CD4-positive, alpha-beta T cell (primary cell): ENCODE measurements at regions not wholly inside any gene's neighbourhood (a gene's known extent, or its start where the extent isn't known, plus 50 kb on each side); places are given as distances from the start of the nearest gene placed in this dataset.

Experiments used
- ATAC-seq: fragments of 200-7000 bp; cut with Tn5 transposase; one replicate; pipeline ENCODE4 v1.10.0; 2022; ENCODE audit warnings: mild to moderate bottlenecking; ENCODE audit not compliant: poor library complexity
- CTCF ChIA-PET: fragments of 350-600 bp; sonication (Branson Sonifier 250); formaldehyde crosslinking; loops from one replicate; lab custom pipeline; 2021; ENCODE audit warnings: antibody characterized with exemption, inconsistent platforms; lab: Charles Lee
- POLR2A ChIA-PET: fragments of 350-600 bp; sonication (Branson Sonifier 250); formaldehyde crosslinking; loops from one replicate; lab custom pipeline; 2021; ENCODE audit warnings: antibody characterized with exemption, inconsistent platforms; lab: Charles Lee
- DNase-seq, 14 experiments: peaks; one replicate each; pipeline ENCODE4 v3.0.0-alpha.2; 2013 to 2020; ENCODE audit warnings: mixed read lengths in 2 of 14
- H3K27ac ChIP-seq, 2 donors: one replicate each; pipeline versions ENCODE4 v1.5.1 to v1.7.0; 2013; ENCODE audit warnings: low read length in 2 of 2, low read depth in 1 of 2, mild to moderate bottlenecking in 1 of 2
- H3K27me3 ChIP-seq, 2 experiments: 1 replicate in 1 of 2; 2 replicates in 1 of 2; pipeline versions ENCODE4 v1.6.1 to v1.7.0; 2013; ENCODE audit warnings: low read length in 2 of 2, control low read depth in 1 of 2, mild to moderate bottlenecking in 1 of 2, moderate library complexity in 1 of 2; ENCODE audit not compliant: insufficient read depth in 2 of 2, control insufficient read depth in 1 of 2
- H3K36me3 ChIP-seq: one replicate; pipeline ENCODE4 v1.6.1; 2013; ENCODE audit warnings: low read length, control low read depth; ENCODE audit not compliant: insufficient read depth
- H3K4me1 ChIP-seq: one replicate; pipeline ENCODE4 v1.6.1; 2013; ENCODE audit warnings: low read length, control low read depth; ENCODE audit not compliant: insufficient read depth
- H3K4me3 ChIP-seq: one replicate; pipeline ENCODE4 v1.5.1; 2013; ENCODE audit warnings: mild to moderate bottlenecking, low read length, moderate library complexity
- H3K9me3 ChIP-seq, 2 experiments: 1 replicate in 1 of 2; 2 replicates in 1 of 2; pipeline versions ENCODE4 v1.6.1 to v1.7.0; 2013; ENCODE audit warnings: low read length in 2 of 2, mild to moderate bottlenecking in 2 of 2, control low read depth in 1 of 2, moderate library complexity in 1 of 2; ENCODE audit not compliant: control insufficient read depth in 1 of 2, insufficient read depth in 1 of 2
- H3K27ac Mint-ChIP-seq: one replicate; pipeline ENCODE4 v1.8.0; 2020; ENCODE audit warnings: mixed read lengths
- H3K27me3 Mint-ChIP-seq: one replicate; pipeline ENCODE4 v1.8.0; 2021; ENCODE audit warnings: mixed read lengths
- H3K36me3 Mint-ChIP-seq: one replicate; pipeline ENCODE4 v1.8.0; 2021; ENCODE audit warnings: low read depth, mixed read lengths
- H3K4me1 Mint-ChIP-seq: one replicate; pipeline ENCODE4 v1.8.0; 2021; ENCODE audit warnings: low read depth, mixed read lengths
- H3K4me3 Mint-ChIP-seq: one replicate; pipeline ENCODE4 v1.8.0; 2020; ENCODE audit warnings: mild to moderate bottlenecking, mixed read lengths
- H3K9me3 Mint-ChIP-seq: one replicate; pipeline ENCODE4 v1.8.0; 2020; ENCODE audit warnings: mixed read lengths
- CTCF ChIP-seq: fragments of 200-600 bp; IDR thresholded peaks from one replicate; pipeline ENCODE4 v1.8.0; 2022; ENCODE audit warnings: antibody characterized with exemption, mild to moderate bottlenecking
- intact Hi-C, 2 experiments: fragments of 100-400 bp; cut with DNase I in 1 of 2; cut with micrococcal nuclease in 1 of 2; formaldehyde crosslinking; loops; one replicate each; pipeline versions ENCODE4 v1.15.1 to v1.9.0; 2023 to 2025; cut with DNase I, micrococcal nuclease

- no peak overlapping the region for H3K27ac Mint-ChIP-seq
- no peak overlapping the region for H3K4me3 Mint-ChIP-seq
- no peaks in the 10 kb centered on the region for H3K9me3 ChIP-seq
- H3K36me3 Mint-ChIP-seq = no peaks in the 10 kb centered on the region
- no peaks in the 10 kb centered on the region for H3K27me3 ChIP-seq
- H3K27ac ChIP-seq = no peak overlapping the region
- no peak for TF ChIP-seq CTCF
- no peaks in the 10 kb centered on the region for H3K27me3 Mint-ChIP-seq
- CTCF ChIA-PET = interaction anchor here (1.2 kb wide), 1 partner anchor 10 kb away, joined by 3 read pairs; no protein-coding TSS in a partner anchor
- H3K9me3 Mint-ChIP-seq = peaks cover 5% of the 10 kb centered on the region
- intact Hi-C loops = no loop called here
- DNase-seq (no peak), ATAC-seq (no peak)
- no peak overlapping the region for H3K4me3 ChIP-seq
- POLR2A ChIA-PET = no interaction called here
- H3K4me1 Mint-ChIP-seq = no peaks in the 10 kb centered on the region
- H3K4me1 ChIP-seq = no peaks in the 10 kb centered on the region
- H3K36me3 ChIP-seq = no peaks in the 10 kb centered on the region
These were observed 210.7 kb upstream of the TMPRSS15 start for GRCh38 chr21:18614303-18614702.

- H3K9me3 ChIP-seq = no peaks in the 10 kb centered on the region
- Mint-ChIP-seq H3K36me3 (no peaks in the 10 kb centered on the region), H3K4me1 (no peaks in the 10 kb centered on the region), H3K9me3 (peaks cover 7% of the 10 kb centered on the region), H3K27ac (no peak overlapping the region), H3K27me3 (no peaks in the 10 kb centered on the region), H3K4me3 (no peak overlapping the region)
- no peaks in the 10 kb centered on the region for H3K27me3 ChIP-seq
- H3K4me1 ChIP-seq = no peaks in the 10 kb centered on the region
- intact Hi-C loops = no loop called here
- no peak overlapping the region for H3K4me3 ChIP-seq
- no peak for TF ChIP-seq CTCF
- H3K27ac ChIP-seq = no peak overlapping the region
- CTCF ChIA-PET = no interaction called here
- ATAC-seq (no peak), DNase-seq (no peak)
- POLR2A ChIA-PET = no interaction called here
- H3K36me3 ChIP-seq = no peaks in the 10 kb centered on the region
These were observed 213.7 kb upstream of the TMPRSS15 start for GRCh38 chr21:18617291-18617690.

GRCh38 chr21:18620436-18620835 is 216.9 kb upstream of the TMPRSS15 start:
- ATAC-seq = no peak
- Histone ChIP-seq H3K4me1 (no peaks in the 10 kb centered on the region), H3K27me3 (no peaks in the 10 kb centered on the region), H3K4me3 (no peak overlapping the region), H3K9me3 (no peaks in the 10 kb centered on the region), H3K27ac (no peak overlapping the region), H3K36me3 (no peaks in the 10 kb centered on the region)
- CTCF ChIA-PET = no interaction called here
- peaks cover 4% of the 10 kb centered on the region for H3K9me3 Mint-ChIP-seq
- H3K4me1 Mint-ChIP-seq = no peaks in the 10 kb centered on the region
- intact Hi-C loops = no loop called here
- POLR2A ChIA-PET = no interaction called here
- H3K27ac Mint-ChIP-seq = no peak overlapping the region
- H3K36me3 Mint-ChIP-seq = no peaks in the 10 kb centered on the region
- H3K27me3 Mint-ChIP-seq = no peaks in the 10 kb centered on the region
- no peak for TF ChIP-seq CTCF
- no peak overlapping the region for H3K4me3 Mint-ChIP-seq
- no peak for DNase-seq
